PC-9 (cell line): ENCODE measurements at regions not wholly inside any gene's neighbourhood (a gene's known extent, or its start where the extent isn't known, plus 50 kb on each side); places are given as distances from the start of the nearest gene placed in this dataset.

Experiments used
- BruUV-seq: library from RNA; stranded (reverse); fragments of 400-500 nt; replicated peaks from 2 replicates; lab custom pipeline; 2021; lab: Mats Ljungman, UMichigan
- CTCF ChIA-PET: fragments of 300-600 bp; sonication (Branson Sonifier 250); formaldehyde crosslinking; loops from one replicate; lab custom pipeline; 2022; ENCODE audit warnings: antibody characterized with exemption; lab: Charles Lee
- POLR2A ChIA-PET: fragments of 300-600 bp; sonication (Branson Sonifier 250); formaldehyde crosslinking; loops from one replicate; lab custom pipeline; 2022; ENCODE audit warnings: antibody characterized with exemption; ENCODE audit not compliant: unreplicated experiment; lab: Charles Lee
- DNase-seq, 2 experiments: peaks; one replicate each; pipeline versions ENCODE4 v3.0.0 to v3.0.0-alpha.2; 2015 to 2022; ENCODE audit warnings: mixed read lengths in 1 of 2
- H2AFZ ChIP-seq: fragments of 200-600 bp; sonication (generic); 2 replicates; pipeline ENCODE4 v1.8.1; 2017; ENCODE audit warnings: antibody characterized with exemption
- H3F3A ChIP-seq: fragments of 200-600 bp; sonication (generic); 2 replicates; pipeline ENCODE4 v1.8.1; 2017; ENCODE audit warnings: antibody characterized with exemption, mild to moderate bottlenecking, low read depth; ENCODE audit not compliant: insufficient read depth
- H3K27ac ChIP-seq: fragments of 200-600 bp; sonication (generic); 2 replicates; pipeline ENCODE4 v1.6.1; 2016; ENCODE audit warnings: mixed run types
- H3K27me3 ChIP-seq: fragments of 200-600 bp; sonication (generic); 2 replicates; pipeline ENCODE4 v1.6.1; 2016; ENCODE audit warnings: low read depth, mixed run types; ENCODE audit not compliant: insufficient read depth
- H3K36me3 ChIP-seq: fragments of 200-600 bp; sonication (generic); 2 replicates; pipeline ENCODE4 v1.6.1; 2016; ENCODE audit warnings: low read depth, mixed run types
- H3K4me1 ChIP-seq: fragments of 200-600 bp; sonication (generic); replicated peaks from 2 replicates; pipeline ENCODE4 v1.6.1; 2016; ENCODE audit warnings: mixed run types; ENCODE audit not compliant: insufficient read depth
- H3K4me2 ChIP-seq: fragments of 200-600 bp; sonication (generic); 2 replicates; pipeline ENCODE4 v1.6.1; 2017; ENCODE audit warnings: mixed run types
- H3K4me3 ChIP-seq: fragments of 200-600 bp; sonication (generic); 2 replicates; pipeline ENCODE4 v1.6.1; 2016; ENCODE audit warnings: mixed run types
- H3K79me2 ChIP-seq: fragments of 200-600 bp; sonication (generic); 2 replicates; pipeline ENCODE4 v1.6.1; 2017; ENCODE audit warnings: low read depth, mixed run types
- H3K9me2 ChIP-seq: fragments of 200-600 bp; sonication (generic); 2 replicates; pipeline ENCODE4 v1.8.1; 2017; ENCODE audit warnings: mild to moderate bottlenecking; ENCODE audit not compliant: insufficient read depth
- H3K9me3 ChIP-seq: fragments of 200-600 bp; sonication (generic); 2 replicates; pipeline ENCODE4 v1.8.1; 2016; ENCODE audit warnings: low read depth; ENCODE audit not compliant: insufficient read depth
- H4K20me1 ChIP-seq: fragments of 200-600 bp; sonication (generic); 2 replicates; pipeline ENCODE4 v1.8.1; 2017; ENCODE audit not compliant: insufficient read depth
- CTCF ChIP-seq: fragments of 200-600 bp; sonication (generic); conservative IDR thresholded peaks from 2 replicates; pipeline ENCODE4 v1.6.1; 2017; ENCODE audit warnings: mixed run types, antibody characterized with exemption, mild to moderate bottlenecking, moderate library complexity
- EZH2 ChIP-seq: fragments of 200-600 bp; sonication (generic); IDR thresholded peaks from 2 replicates; pipeline ENCODE4 v1.8.0; 2017; ENCODE audit warnings: antibody characterized with exemption, low read depth
- intact Hi-C: fragments of 100-400 bp; cut with micrococcal nuclease; formaldehyde crosslinking; loops from one replicate; pipeline ENCODE4 v1.10.0; 2022; ENCODE audit not compliant: unreplicated experiment

- intact Hi-C loops, result no loop called here
- Histone ChIP-seq H3K9me3 (no peaks in the 10 kb centered on the region), H3K4me1 (no peaks in the 10 kb centered on the region), H3K9me2 (no peaks in the 10 kb centered on the region), H4K20me1 (no peaks in the 10 kb centered on the region), H2AFZ (no peak overlapping the region), H3K36me3 (no peaks in the 10 kb centered on the region), H3F3A (no peaks in the 10 kb centered on the region), H3K27me3 (peaks cover 65% of the 10 kb centered on the region), H3K4me3 (no peak overlapping the region), H3K27ac (no peak overlapping the region), H3K4me2 (no peak overlapping the region), H3K79me2 (no peaks in the 10 kb centered on the region)
- BruUV-seq, result no TSS peak
- TF ChIP-seq EZH2, result no peak
- no peak for TF ChIP-seq CTCF
- no peak for DNase-seq
- ChIA-PET POLR2A (no interaction called here), CTCF (no interaction called here)
Observed at GRCh38 chr20:59376109-59376841, 75.9 kb downstream of the EDN3 start.

- H3K4me2 ChIP-seq, result no peak overlapping the region
- no peak for DNase-seq
- TF ChIP-seq CTCF, result no peak
- no peak for TF ChIP-seq EZH2
- intact Hi-C loops, result no loop called here
- no peaks in the 10 kb centered on the region for H3F3A ChIP-seq
- no TSS peak for BruUV-seq
- H3K27me3 ChIP-seq, result peaks cover 65% of the 10 kb centered on the region
- H4K20me1 ChIP-seq, result no peaks in the 10 kb centered on the region
- no peaks in the 10 kb centered on the region for H3K9me3 ChIP-seq
- H3K79me2 ChIP-seq, result no peaks in the 10 kb centered on the region
- H2AFZ ChIP-seq, result no peak overlapping the region
- no peaks in the 10 kb centered on the region for H3K36me3 ChIP-seq
- POLR2A ChIA-PET, result no interaction called here
- H3K9me2 ChIP-seq, result no peaks in the 10 kb centered on the region
- no peak overlapping the region for H3K27ac ChIP-seq
- H3K4me1 ChIP-seq, result no peaks in the 10 kb centered on the region
- no peak overlapping the region for H3K4me3 ChIP-seq
- CTCF ChIA-PET, result no interaction called here
Observed at GRCh38 chr20:59376998-59377397, 76.6 kb downstream of the EDN3 start.

GRCh38 chr20:59377842-59378241 is 77.4 kb downstream of the EDN3 start:
- intact Hi-C loops, result no loop called here

More at GRCh38 chr20:59377842-59378241, 77.4 kb downstream of the EDN3 start:
- Histone ChIP-seq H4K20me1 (no peaks in the 10 kb centered on the region), H3K27ac (no peak overlapping the region), H3K4me1 (no peaks in the 10 kb centered on the region), H3K36me3 (no peaks in the 10 kb centered on the region), H3K4me2 (no peak overlapping the region), H3K9me2 (no peaks in the 10 kb centered on the region), H3K4me3 (no peak overlapping the region), H3K27me3 (peaks cover 65% of the 10 kb centered on the region), H3F3A (no peaks in the 10 kb centered on the region), H3K9me3 (no peaks in the 10 kb centered on the region), H3K79me2 (no peaks in the 10 kb centered on the region), H2AFZ (no peak overlapping the region)
- DNase-seq, result no peak
- CTCF ChIA-PET, result no interaction called here
- POLR2A ChIA-PET, result no interaction called here
- TF ChIP-seq CTCF (no peak), EZH2 (no peak)
- no TSS peak for BruUV-seq
